ENCODE measurements at regions not wholly inside any gene's neighbourhood (a gene's known extent, or its start where the extent isn't known, plus 50 kb on each side); places are given as distances from the start of the nearest gene placed in this dataset.

- Histone ChIP-seq H3K27me3 (peaks cover 23% of the 10 kb centered on the region), H3K4me3 (ENCODE audit: low read depth in 1 of 2, low read length in 1 of 2) (no peak overlapping the region), H3K9me3 (no peaks in the 10 kb centered on the region), H3K27ac (no peak overlapping the region), H3K36me3 (no peaks in the 10 kb centered on the region), H3K4me1 (ENCODE audit: control insufficient read depth in 1 of 2, insufficient read depth in 1 of 2, low read depth in 1 of 2, low read length in 1 of 2) (no peaks in the 10 kb centered on the region)
- TF ChIP-seq CTCF (IDR thresholded peaks at IDR 0.05): no peak
Measured at GRCh38 chr1:4603295-4604110, 50.9 kb upstream of the AJAP1 start.

Measured in neutrophil (primary cell).